GM12878 (cell line): ENCODE measurements at regions not wholly inside any gene's neighbourhood (a gene's known extent, or its start where the extent isn't known, plus 50 kb on each side); places are given as distances from the start of the nearest gene placed in this dataset.

Experiments used
- ATAC-seq: fragments of 200-7000 bp; cut with Tn5 transposase; 3 replicates; pipeline ENCODE4 v1.9.1; 2020; ENCODE audit warnings: mild to moderate bottlenecking, moderate library complexity
- BruUV-seq: library from RNA; stranded (reverse); fragments of 400-500 nt; replicated peaks from 2 replicates; lab custom pipeline; 2021; lab: Mats Ljungman, UMichigan
- CTCF ChIA-PET: fragments of 300-600 bp; sonication (Branson Sonifier 250); formaldehyde crosslinking; extraction: SDS; loops from one replicate; lab custom pipeline; 2021; ENCODE audit warnings: inconsistent platforms; lab: Yijun Ruan, JAX
- POLR2A ChIA-PET: fragments of 350-600 bp; formaldehyde crosslinking; extraction: SDS; loops from one replicate; lab custom pipeline; 2021; ENCODE audit warnings: inconsistent platforms; lab: Charles Lee
- RAD21 ChIA-PET: fragments of 300-600 bp; sonication (Branson Sonifier 250); formaldehyde crosslinking; loops from one replicate; lab custom pipeline; 2023; ENCODE audit warnings: antibody characterized with exemption; ENCODE audit not compliant: unreplicated experiment; lab: Charles Lee
- SMC1A ChIA-PET: fragments of 300-600 bp; sonication (Branson Sonifier 250); formaldehyde crosslinking; loops from one replicate; lab custom pipeline; 2023; ENCODE audit not compliant: unreplicated experiment, uncharacterized antibody; lab: Charles Lee
- DNase-seq: peaks from one replicate; pipeline ENCODE4 v3.0.0-alpha.2; 2011; ENCODE audit warnings: low read depth, low spot score
- FAIRE-seq: peaks from 3 replicates; lab custom pipeline; 2011; peaks lifted over from hg19 to GRCh38; lab: Jason Lieb, UNC
- H2AFZ ChIP-seq: 2 replicates; pipeline ENCODE4 v1.6.0; 2011; ENCODE audit warnings: low read depth, low read length, control low read depth; ENCODE audit not compliant: control insufficient read depth
- H3K27ac ChIP-seq: 2 replicates; pipeline ENCODE4 v1.5.1; 2011; ENCODE audit warnings: control low read depth; ENCODE audit not compliant: control insufficient read depth, insufficient read depth
- H3K27me3 ChIP-seq, 2 experiments: replicated peaks in 1 of 2; 2 replicates each; pipeline versions ENCODE4 v1.6.0 to v1.6.1; 2011; ENCODE audit warnings: low read length in 1 of 2; ENCODE audit not compliant: control insufficient read depth in 2 of 2, insufficient read depth in 2 of 2
- H3K36me3 ChIP-seq, 2 experiments: 2 replicates each; pipeline ENCODE4 v1.5.1; 2011; ENCODE audit warnings: low read length in 1 of 2; ENCODE audit not compliant: control insufficient read depth in 2 of 2, insufficient read depth in 2 of 2
- H3K4me1 ChIP-seq: 2 replicates; pipeline ENCODE4 v1.6.1; 2011; ENCODE audit warnings: mild to moderate bottlenecking, low read length, moderate library complexity, mixed read lengths; ENCODE audit not compliant: control insufficient read depth, insufficient read depth
- H3K4me2 ChIP-seq: 2 replicates; pipeline ENCODE4 v1.6.0; 2011; ENCODE audit warnings: control low read depth; ENCODE audit not compliant: control insufficient read depth, insufficient read depth
- H3K4me3 ChIP-seq: fragments of 200-600 bp; sonication (generic); 2 replicates; pipeline ENCODE4 v1.5.1; 2016
- H3K79me2 ChIP-seq: 2 replicates; pipeline ENCODE4 v1.6.0; 2011; ENCODE audit warnings: low read length; ENCODE audit not compliant: control insufficient read depth, insufficient read depth
- H3K9ac ChIP-seq: 2 replicates; pipeline ENCODE4 v1.8.0; 2011; ENCODE audit warnings: low read length, control low read depth, mixed read lengths; ENCODE audit not compliant: control insufficient read depth, insufficient read depth
- H3K9me3 ChIP-seq: replicated peaks from 3 replicates; pipeline ENCODE4 v1.5.1; 2011; ENCODE audit warnings: mild to moderate bottlenecking, low read length; ENCODE audit not compliant: control insufficient read depth, insufficient read depth
- H4K20me1 ChIP-seq: 2 replicates; pipeline ENCODE4 v1.6.0; 2011; ENCODE audit not compliant: control insufficient read depth, insufficient read depth
- BMI1 ChIP-seq: fragments of 450-650 bp; IDR thresholded peaks from 2 replicates; pipeline ENCODE4 v1.6.1; 2016; ENCODE audit warnings: mild to moderate bottlenecking, moderate library complexity, borderline replicate concordance
- DPF2 ChIP-seq: fragments of 450-650 bp; IDR thresholded peaks from 2 replicates; pipeline ENCODE4 v1.6.1; 2017; ENCODE audit warnings: mild to moderate bottlenecking
- MEF2B ChIP-seq: fragments of 450-650 bp; IDR thresholded peaks from 2 replicates; pipeline ENCODE4 v1.6.1; 2018; ENCODE audit warnings: mild to moderate bottlenecking, moderate library complexity; ENCODE audit not compliant: partially characterized antibody, poor library complexity, severe bottlenecking
- MTA3 ChIP-seq: IDR thresholded peaks from 2 replicates; pipeline ENCODE4 v1.6.1; 2012; ENCODE audit warnings: low read length, inconsistent platforms, borderline replicate concordance
- POLR2AphosphoS2 ChIP-seq: IDR thresholded peaks from 2 replicates; pipeline ENCODE4 v1.6.1; 2011; ENCODE audit warnings: low read depth, mild to moderate bottlenecking, low read length, improper control_type of control experiment, moderate library complexity
- POU2F2 ChIP-seq: IDR thresholded peaks from 3 replicates; pipeline ENCODE4 v1.6.1; 2011; ENCODE audit warnings: low read depth, mild to moderate bottlenecking, low read length, borderline replicate concordance
- SMAD1 ChIP-seq: fragments of 450-650 bp; IDR thresholded peaks from 2 replicates; pipeline ENCODE4 v1.6.1; 2018; ENCODE audit warnings: mild to moderate bottlenecking, low read depth; ENCODE audit not compliant: partially characterized antibody
- SP1 ChIP-seq: IDR thresholded peaks from one replicate; pipeline ENCODE4 v1.6.1; 2011; ENCODE audit warnings: low read depth, low read length
- SREBF2 ChIP-seq: IDR thresholded peaks from 2 replicates; pipeline ENCODE4 v1.6.1; 2012; ENCODE audit warnings: mild to moderate bottlenecking, low read length
- YY1 ChIP-seq: IDR thresholded peaks from 2 replicates; pipeline ENCODE4 v1.6.1; 2011; ENCODE audit warnings: low read depth, mild to moderate bottlenecking, low read length
- ZNF384 ChIP-seq: IDR thresholded peaks from 2 replicates; pipeline ENCODE4 v1.6.1; 2012; ENCODE audit warnings: low read depth, mild to moderate bottlenecking, low read length, improper control_type of control experiment, borderline replicate concordance
- WGBS: methylation state at CpG from one replicate; pipeline ENCODE4 v1.1.6; 2016; ENCODE audit warnings: low lambda C conversion rate; ENCODE audit not compliant: insufficient replicate concordance, insufficient coverage; ENCODE audit errors: missing lambda C conversion rate; 5-methylcytosine and 5-hydroxymethylcytosine counted together
- in situ Hi-C: fragments of 300-500 bp; cut with MboI; formaldehyde crosslinking; loops from 9 replicates; pipeline ENCODE4 v1.14.3; 2018; ENCODE audit warnings: mixed read lengths
- intact Hi-C: fragments of 100-400 bp; cut with micrococcal nuclease; formaldehyde crosslinking; loops from one replicate; pipeline ENCODE4 v1.14.2; 2022; ENCODE audit not compliant: unreplicated experiment
- TF ChIP-seq, protein P1 (sequence below): fragments of 450-650 bp; IDR thresholded peaks from 2 replicates; pipeline ENCODE4 v1.6.1; 2016; ENCODE audit warnings: mild to moderate bottlenecking, moderate library complexity, borderline replicate concordance
- TF ChIP-seq, protein P2 (sequence below): fragments of 450-650 bp; conservative IDR thresholded peaks from 2 replicates; pipeline ENCODE4 v1.6.1; 2017; ENCODE audit warnings: mild to moderate bottlenecking, moderate library complexity
- TF ChIP-seq, protein P3 (sequence below): fragments of 450-650 bp; formaldehyde crosslinking; IDR thresholded peaks from 2 replicates; pipeline ENCODE4 v1.4.0; 2022; ENCODE audit warnings: mild to moderate bottlenecking, moderate library complexity
- TF ChIP-seq, protein P4 (sequence below): IDR thresholded peaks from 2 replicates; pipeline ENCODE4 v1.6.1; 2012; ENCODE audit warnings: low read depth, low read length, improper control_type of control experiment

DNA sequence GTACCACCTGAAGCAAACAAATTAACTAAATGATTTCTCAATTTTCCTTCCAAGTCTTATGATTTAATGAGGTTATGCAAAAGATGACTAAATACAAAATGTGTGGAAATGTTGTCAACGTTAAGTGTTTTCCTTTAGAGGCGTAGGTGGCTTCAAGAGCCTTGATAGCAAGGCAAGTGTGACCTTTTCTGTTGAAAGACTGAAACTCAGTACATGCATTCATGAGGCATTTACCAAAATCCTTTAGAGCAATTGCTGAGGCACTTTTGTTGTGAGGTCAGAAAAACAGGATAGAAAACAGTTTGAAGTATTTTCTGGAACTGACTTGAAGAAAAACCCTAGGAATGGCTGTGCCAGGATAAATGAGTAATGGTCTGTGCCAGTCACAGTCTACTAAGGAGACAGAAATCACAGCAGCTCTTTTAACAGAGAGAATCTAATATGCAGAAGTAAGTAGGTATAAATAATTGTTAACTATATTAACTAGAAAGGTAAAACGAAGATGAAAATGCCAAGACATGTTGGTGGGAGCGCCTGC lies 326.5 kb upstream of the CDH20 start:
- SMC1A ChIA-PET = no interaction called here
- in situ Hi-C loops (no loop called here), intact Hi-C loops (no loop called here)
- no peaks in the 10 kb centered on the region for H3K9me3 ChIP-seq
- H3K27ac ChIP-seq = no peak overlapping the region
- H3K9ac ChIP-seq = no peak overlapping the region
- no peak overlapping the region for H2AFZ ChIP-seq
- no peak for DNase-seq
- H3K4me2 ChIP-seq = no peak overlapping the region
- POLR2A ChIA-PET = no interaction called here
- BruUV-seq = no TSS peak
- RAD21 ChIA-PET = no interaction called here
- 8% methylated on average over 4 of the region's 4 CpGs for WGBS
- no peaks in the 10 kb centered on the region for H4K20me1 ChIP-seq
- no peaks in the 10 kb centered on the region for H3K27me3 ChIP-seq
- no peak overlapping the region for H3K4me3 ChIP-seq
- no peaks in the 10 kb centered on the region for H3K79me2 ChIP-seq
- H3K36me3 ChIP-seq = no peaks in the 10 kb centered on the region
- no peaks in the 10 kb centered on the region for H3K4me1 ChIP-seq
- no peak for FAIRE-seq
- CTCF ChIA-PET = no interaction called here
- ATAC-seq = no peak
- TF ChIP-seq SP1 = no peak
- no peak for TF ChIP-seq ZNF384
- TF ChIP-seq DPF2 = no peak
- TF ChIP-seq POU2F2 = no peak
- TF ChIP-seq SMAD1 = no peak
- TF ChIP-seq, protein P1, sequence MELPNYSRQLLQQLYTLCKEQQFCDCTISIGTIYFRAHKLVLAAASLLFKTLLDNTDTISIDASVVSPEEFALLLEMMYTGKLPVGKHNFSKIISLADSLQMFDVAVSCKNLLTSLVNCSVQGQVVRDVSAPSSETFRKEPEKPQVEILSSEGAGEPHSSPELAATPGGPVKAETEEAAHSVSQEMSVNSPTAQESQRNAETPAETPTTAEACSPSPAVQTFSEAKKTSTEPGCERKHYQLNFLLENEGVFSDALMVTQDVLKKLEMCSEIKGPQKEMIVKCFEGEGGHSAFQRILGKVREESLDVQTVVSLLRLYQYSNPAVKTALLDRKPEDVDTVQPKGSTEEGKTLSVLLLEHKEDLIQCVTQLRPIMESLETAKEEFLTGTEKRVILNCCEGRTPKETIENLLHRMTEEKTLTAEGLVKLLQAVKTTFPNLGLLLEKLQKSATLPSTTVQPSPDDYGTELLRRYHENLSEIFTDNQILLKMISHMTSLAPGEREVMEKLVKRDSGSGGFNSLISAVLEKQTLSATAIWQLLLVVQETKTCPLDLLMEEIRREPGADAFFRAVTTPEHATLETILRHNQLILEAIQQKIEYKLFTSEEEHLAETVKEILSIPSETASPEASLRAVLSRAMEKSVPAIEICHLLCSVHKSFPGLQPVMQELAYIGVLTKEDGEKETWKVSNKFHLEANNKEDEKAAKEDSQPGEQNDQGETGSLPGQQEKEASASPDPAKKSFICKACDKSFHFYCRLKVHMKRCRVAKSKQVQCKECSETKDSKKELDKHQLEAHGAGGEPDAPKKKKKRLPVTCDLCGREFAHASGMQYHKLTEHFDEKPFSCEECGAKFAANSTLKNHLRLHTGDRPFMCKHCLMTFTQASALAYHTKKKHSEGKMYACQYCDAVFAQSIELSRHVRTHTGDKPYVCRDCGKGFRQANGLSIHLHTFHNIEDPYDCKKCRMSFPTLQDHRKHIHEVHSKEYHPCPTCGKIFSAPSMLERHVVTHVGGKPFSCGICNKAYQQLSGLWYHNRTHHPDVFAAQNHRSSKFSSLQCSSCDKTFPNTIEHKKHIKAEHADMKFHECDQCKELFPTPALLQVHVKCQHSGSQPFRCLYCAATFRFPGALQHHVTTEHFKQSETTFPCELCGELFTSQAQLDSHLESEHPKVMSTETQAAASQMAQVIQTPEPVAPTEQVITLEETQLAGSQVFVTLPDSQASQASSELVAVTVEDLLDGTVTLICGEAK = no peak
- TF ChIP-seq, protein P2, sequence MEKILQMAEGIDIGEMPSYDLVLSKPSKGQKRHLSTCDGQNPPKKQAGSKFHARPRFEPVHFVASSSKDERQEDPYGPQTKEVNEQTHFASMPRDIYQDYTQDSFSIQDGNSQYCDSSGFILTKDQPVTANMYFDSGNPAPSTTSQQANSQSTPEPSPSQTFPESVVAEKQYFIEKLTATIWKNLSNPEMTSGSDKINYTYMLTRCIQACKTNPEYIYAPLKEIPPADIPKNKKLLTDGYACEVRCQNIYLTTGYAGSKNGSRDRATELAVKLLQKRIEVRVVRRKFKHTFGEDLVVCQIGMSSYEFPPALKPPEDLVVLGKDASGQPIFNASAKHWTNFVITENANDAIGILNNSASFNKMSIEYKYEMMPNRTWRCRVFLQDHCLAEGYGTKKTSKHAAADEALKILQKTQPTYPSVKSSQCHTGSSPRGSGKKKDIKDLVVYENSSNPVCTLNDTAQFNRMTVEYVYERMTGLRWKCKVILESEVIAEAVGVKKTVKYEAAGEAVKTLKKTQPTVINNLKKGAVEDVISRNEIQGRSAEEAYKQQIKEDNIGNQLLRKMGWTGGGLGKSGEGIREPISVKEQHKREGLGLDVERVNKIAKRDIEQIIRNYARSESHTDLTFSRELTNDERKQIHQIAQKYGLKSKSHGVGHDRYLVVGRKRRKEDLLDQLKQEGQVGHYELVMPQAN = no peak
- TF ChIP-seq, protein P3, sequence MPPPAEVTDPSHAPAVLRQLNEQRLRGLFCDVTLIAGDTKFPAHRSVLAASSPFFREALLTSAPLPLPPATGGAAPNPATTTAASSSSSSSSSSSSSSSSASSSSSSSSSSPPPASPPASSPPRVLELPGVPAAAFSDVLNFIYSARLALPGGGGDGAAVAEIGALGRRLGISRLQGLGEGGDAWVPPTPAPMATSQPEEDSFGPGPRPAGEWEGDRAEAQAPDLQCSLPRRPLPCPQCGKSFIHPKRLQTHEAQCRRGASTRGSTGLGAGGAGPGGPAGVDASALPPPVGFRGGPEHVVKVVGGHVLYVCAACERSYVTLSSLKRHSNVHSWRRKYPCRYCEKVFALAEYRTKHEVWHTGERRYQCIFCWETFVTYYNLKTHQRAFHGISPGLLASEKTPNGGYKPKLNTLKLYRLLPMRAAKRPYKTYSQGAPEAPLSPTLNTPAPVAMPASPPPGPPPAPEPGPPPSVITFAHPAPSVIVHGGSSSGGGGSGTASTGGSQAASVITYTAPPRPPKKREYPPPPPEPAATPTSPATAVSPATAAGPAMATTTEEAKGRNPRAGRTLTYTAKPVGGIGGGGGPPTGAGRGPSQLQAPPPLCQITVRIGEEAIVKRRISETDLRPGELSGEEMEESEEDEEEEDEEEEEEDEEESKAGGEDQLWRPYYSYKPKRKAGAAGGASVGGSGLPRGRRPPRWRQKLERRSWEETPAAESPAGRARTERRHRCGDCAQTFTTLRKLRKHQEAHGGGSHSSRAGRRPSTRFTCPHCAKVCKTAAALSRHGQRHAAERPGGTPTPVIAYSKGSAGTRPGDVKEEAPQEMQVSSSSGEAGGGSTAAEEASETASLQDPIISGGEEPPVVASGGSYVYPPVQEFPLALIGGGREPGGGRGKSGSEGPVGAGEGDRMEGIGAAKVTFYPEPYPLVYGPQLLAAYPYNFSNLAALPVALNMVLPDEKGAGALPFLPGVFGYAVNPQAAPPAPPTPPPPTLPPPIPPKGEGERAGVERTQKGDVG (CRISPR knock-in tag) = no peak
- TF ChIP-seq MEF2B = no peak
- TF ChIP-seq MTA3 = no peak
- TF ChIP-seq, protein P4, sequence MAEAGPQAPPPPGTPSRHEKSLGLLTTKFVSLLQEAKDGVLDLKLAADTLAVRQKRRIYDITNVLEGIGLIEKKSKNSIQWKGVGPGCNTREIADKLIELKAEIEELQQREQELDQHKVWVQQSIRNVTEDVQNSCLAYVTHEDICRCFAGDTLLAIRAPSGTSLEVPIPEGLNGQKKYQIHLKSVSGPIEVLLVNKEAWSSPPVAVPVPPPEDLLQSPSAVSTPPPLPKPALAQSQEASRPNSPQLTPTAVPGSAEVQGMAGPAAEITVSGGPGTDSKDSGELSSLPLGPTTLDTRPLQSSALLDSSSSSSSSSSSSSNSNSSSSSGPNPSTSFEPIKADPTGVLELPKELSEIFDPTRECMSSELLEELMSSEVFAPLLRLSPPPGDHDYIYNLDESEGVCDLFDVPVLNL = no peak
- no peak for TF ChIP-seq BMI1
- TF ChIP-seq YY1 = no peak
- no peak for TF ChIP-seq SREBF2
- TF ChIP-seq POLR2AphosphoS2 = no peak
